ENCODE measurements at regions not wholly inside any gene's neighbourhood (a gene's known extent, or its start where the extent isn't known, plus 50 kb on each side); places are given as distances from the start of the nearest gene placed in this dataset.

DNA sequence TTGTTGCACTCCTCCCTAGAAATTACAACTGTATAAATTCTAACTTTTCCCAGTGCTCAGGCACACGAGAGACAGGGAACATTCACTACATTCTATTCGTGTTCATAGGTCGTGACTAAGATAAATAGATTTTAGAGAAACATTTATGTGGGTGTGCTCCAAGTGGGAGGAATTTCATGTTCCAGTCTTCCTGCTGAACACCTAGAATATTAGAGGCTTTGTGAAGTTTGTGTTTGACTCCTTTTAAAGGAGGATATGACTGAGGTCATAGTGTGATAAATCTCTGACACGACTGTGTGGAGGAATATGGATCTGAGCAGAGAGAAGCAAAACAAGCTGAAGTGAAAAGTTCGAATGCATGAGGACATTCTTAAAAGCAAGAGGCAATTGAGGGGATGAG, 355.3 kb downstream of the ZSWIM6 start:
- no peak for TF ChIP-seq POLR2A (IDR thresholded peaks at IDR 0.05)
- TF ChIP-seq, protein P1, sequence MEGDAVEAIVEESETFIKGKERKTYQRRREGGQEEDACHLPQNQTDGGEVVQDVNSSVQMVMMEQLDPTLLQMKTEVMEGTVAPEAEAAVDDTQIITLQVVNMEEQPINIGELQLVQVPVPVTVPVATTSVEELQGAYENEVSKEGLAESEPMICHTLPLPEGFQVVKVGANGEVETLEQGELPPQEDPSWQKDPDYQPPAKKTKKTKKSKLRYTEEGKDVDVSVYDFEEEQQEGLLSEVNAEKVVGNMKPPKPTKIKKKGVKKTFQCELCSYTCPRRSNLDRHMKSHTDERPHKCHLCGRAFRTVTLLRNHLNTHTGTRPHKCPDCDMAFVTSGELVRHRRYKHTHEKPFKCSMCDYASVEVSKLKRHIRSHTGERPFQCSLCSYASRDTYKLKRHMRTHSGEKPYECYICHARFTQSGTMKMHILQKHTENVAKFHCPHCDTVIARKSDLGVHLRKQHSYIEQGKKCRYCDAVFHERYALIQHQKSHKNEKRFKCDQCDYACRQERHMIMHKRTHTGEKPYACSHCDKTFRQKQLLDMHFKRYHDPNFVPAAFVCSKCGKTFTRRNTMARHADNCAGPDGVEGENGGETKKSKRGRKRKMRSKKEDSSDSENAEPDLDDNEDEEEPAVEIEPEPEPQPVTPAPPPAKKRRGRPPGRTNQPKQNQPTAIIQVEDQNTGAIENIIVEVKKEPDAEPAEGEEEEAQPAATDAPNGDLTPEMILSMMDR (IDR thresholded peaks at IDR 0.05), result no peak
